ENCODE measurements at regions not wholly inside any gene's neighbourhood (a gene's known extent, or its start where the extent isn't known, plus 50 kb on each side); places are given as distances from the start of the nearest gene placed in this dataset.
A peak's percentile ranks its signal among the peaks of the same experiment; 100 is the strongest.
"Not testable (repeated sequence)": the region's sequence is repeated elsewhere in the genome, so short reads cannot be mapped to it uniquely, and the experiment has no call there.

- TF ChIP-seq CTCF (optimal IDR thresholded peaks at IDR 0.05 in 1 of 3, IDR thresholded peaks at IDR 0.05 in 1 of 3, conservative IDR thresholded peaks at IDR 0.05 in 1 of 3; ENCODE audit: extremely low read depth in 1 of 3, insufficient read depth in 2 of 3, low read length in 3 of 3), result no peak
- TF ChIP-seq EZH2 (IDR thresholded peaks at IDR 0.05; ENCODE audit: low read length), result no peak
- Histone ChIP-seq H3K79me2 (ENCODE audit: control insufficient read depth, insufficient read depth, low read length) (no peaks in the 10 kb centered on the region), H3K9me1 (ENCODE audit: control insufficient read depth, extremely low read depth, insufficient read depth, low read length) (no peaks in the 10 kb centered on the region), H3K4me1 (ENCODE audit: control insufficient read depth, extremely low read depth, insufficient read depth, low read length) (no peaks in the 10 kb centered on the region), H3K9me3 (ENCODE audit: control insufficient read depth, low read depth, low read length) (no peaks in the 10 kb centered on the region), H3K36me3 (ENCODE audit: control insufficient read depth in 2 of 2, extremely low read depth in 1 of 2, insufficient read depth in 2 of 2, low read length in 2 of 2) (no peaks in the 10 kb centered on the region), H3K4me2 (ENCODE audit: control insufficient read depth, extremely low read depth, insufficient read depth, low read depth, low read length) (no peak overlapping the region), H2AFZ (ENCODE audit: control insufficient read depth, low read length) (no peak overlapping the region), H3K27ac (ENCODE audit: control insufficient read depth, insufficient read depth, low read length) (no peak overlapping the region), H3K4me3 (ENCODE audit: control insufficient read depth in 2 of 3, extremely low read depth in 1 of 3, insufficient read depth in 2 of 3, low read depth in 1 of 3, low read length in 3 of 3) (no peak overlapping the region), H3K27me3 (ENCODE audit: control insufficient read depth, extremely low read depth, insufficient read depth, low read length) (no peaks in the 10 kb centered on the region), H4K20me1 (ENCODE audit: control insufficient read depth, extremely low read depth, insufficient read depth, low read length) (no peaks in the 10 kb centered on the region), H3K9ac (ENCODE audit: control insufficient read depth, extremely low read depth, insufficient read depth, low read length) (no peak overlapping the region)
- dilution Hi-C loops (cut with MboI; ENCODE audit: extremely low pct_ligation_motif_present, low sequenced_read_pairs), result no loop called here
- FAIRE-seq (peak; percentile 58), DNase-seq (ENCODE audit: low read depth, low spot score) (no peak)
Measured at GRCh38 chr3:75262661-75263060, 401.5 kb upstream of the FRG2C start.

GRCh38 chr3:75265897-75266296, 398.2 kb upstream of the FRG2C start:
- Histone ChIP-seq H2AFZ (ENCODE audit: control insufficient read depth, low read length) (no peak overlapping the region), H3K9ac (ENCODE audit: control insufficient read depth, extremely low read depth, insufficient read depth, low read length) (no peak overlapping the region), H3K27ac (ENCODE audit: control insufficient read depth, insufficient read depth, low read length) (no peak overlapping the region), H3K27me3 (ENCODE audit: control insufficient read depth, extremely low read depth, insufficient read depth, low read length) (no peaks in the 10 kb centered on the region), H4K20me1 (ENCODE audit: control insufficient read depth, extremely low read depth, insufficient read depth, low read length) (no peaks in the 10 kb centered on the region), H3K79me2 (ENCODE audit: control insufficient read depth, insufficient read depth, low read length) (no peaks in the 10 kb centered on the region), H3K9me1 (ENCODE audit: control insufficient read depth, extremely low read depth, insufficient read depth, low read length) (no peaks in the 10 kb centered on the region), H3K36me3 (ENCODE audit: control insufficient read depth in 2 of 2, extremely low read depth in 1 of 2, insufficient read depth in 2 of 2, low read length in 2 of 2) (no peaks in the 10 kb centered on the region), H3K4me3 (ENCODE audit: control insufficient read depth in 2 of 3, extremely low read depth in 1 of 3, insufficient read depth in 2 of 3, low read depth in 1 of 3, low read length in 3 of 3) (no peak overlapping the region), H3K4me2 (ENCODE audit: control insufficient read depth, extremely low read depth, insufficient read depth, low read depth, low read length) (no peak overlapping the region), H3K4me1 (ENCODE audit: control insufficient read depth, extremely low read depth, insufficient read depth, low read length) (no peaks in the 10 kb centered on the region), H3K9me3 (ENCODE audit: control insufficient read depth, low read depth, low read length) (no peaks in the 10 kb centered on the region)
- FAIRE-seq (no peak), DNase-seq (ENCODE audit: low read depth, low spot score) (no peak)
- TF ChIP-seq EZH2 (IDR thresholded peaks at IDR 0.05; ENCODE audit: low read length) (no peak), CTCF (optimal IDR thresholded peaks at IDR 0.05 in 1 of 3, IDR thresholded peaks at IDR 0.05 in 1 of 3, conservative IDR thresholded peaks at IDR 0.05 in 1 of 3; ENCODE audit: extremely low read depth in 1 of 3, insufficient read depth in 2 of 3, low read length in 3 of 3) (no peak)
- dilution Hi-C loops (cut with MboI; ENCODE audit: extremely low pct_ligation_motif_present, low sequenced_read_pairs), result no loop called here

- dilution Hi-C loops (cut with MboI; ENCODE audit: extremely low pct_ligation_motif_present, low sequenced_read_pairs); H3K27me3 ChIP-seq (ENCODE audit: control insufficient read depth, extremely low read depth, insufficient read depth, low read length); DNase-seq (ENCODE audit: low read depth, low spot score); H3K9ac ChIP-seq (ENCODE audit: control insufficient read depth, extremely low read depth, insufficient read depth, low read length); H2AFZ ChIP-seq (ENCODE audit: control insufficient read depth, low read length); H3K4me2 ChIP-seq (ENCODE audit: control insufficient read depth, extremely low read depth, insufficient read depth, low read depth, low read length); H3K27ac ChIP-seq (ENCODE audit: control insufficient read depth, insufficient read depth, low read length); H3K79me2 ChIP-seq (ENCODE audit: control insufficient read depth, insufficient read depth, low read length); H3K4me3 ChIP-seq (ENCODE audit: control insufficient read depth in 2 of 3, extremely low read depth in 1 of 3, insufficient read depth in 2 of 3, low read depth in 1 of 3, low read length in 3 of 3); H4K20me1 ChIP-seq (ENCODE audit: control insufficient read depth, extremely low read depth, insufficient read depth, low read length); H3K9me1 ChIP-seq (ENCODE audit: control insufficient read depth, extremely low read depth, insufficient read depth, low read length); H3K36me3 ChIP-seq (ENCODE audit: control insufficient read depth in 2 of 2, extremely low read depth in 1 of 2, insufficient read depth in 2 of 2, low read length in 2 of 2); H3K4me1 ChIP-seq (ENCODE audit: control insufficient read depth, extremely low read depth, insufficient read depth, low read length); H3K9me3 ChIP-seq (ENCODE audit: control insufficient read depth, low read depth, low read length): not testable (repeated sequence)
- FAIRE-seq, result peak; percentile 78
Measured at GRCh38 chr3:75268576-75268975, 395.6 kb upstream of the FRG2C start.

- dilution Hi-C loops (cut with MboI; ENCODE audit: extremely low pct_ligation_motif_present, low sequenced_read_pairs); H3K4me3 ChIP-seq (ENCODE audit: control insufficient read depth in 2 of 3, extremely low read depth in 1 of 3, insufficient read depth in 2 of 3, low read depth in 1 of 3, low read length in 3 of 3); FAIRE-seq: not testable (repeated sequence)
Measured at GRCh38 chr3:75272237-75272636, 391.9 kb upstream of the FRG2C start.

More at GRCh38 chr3:75272237-75272636, 391.9 kb upstream of the FRG2C start:
- H3K27ac ChIP-seq (ENCODE audit: control insufficient read depth, insufficient read depth, low read length); H3K36me3 ChIP-seq (ENCODE audit: control insufficient read depth in 2 of 2, extremely low read depth in 1 of 2, insufficient read depth in 2 of 2, low read length in 2 of 2); H4K20me1 ChIP-seq (ENCODE audit: control insufficient read depth, extremely low read depth, insufficient read depth, low read length); H3K9me3 ChIP-seq (ENCODE audit: control insufficient read depth, low read depth, low read length); DNase-seq (ENCODE audit: low read depth, low spot score); H3K9me1 ChIP-seq (ENCODE audit: control insufficient read depth, extremely low read depth, insufficient read depth, low read length); H3K79me2 ChIP-seq (ENCODE audit: control insufficient read depth, insufficient read depth, low read length); H2AFZ ChIP-seq (ENCODE audit: control insufficient read depth, low read length); H3K9ac ChIP-seq (ENCODE audit: control insufficient read depth, extremely low read depth, insufficient read depth, low read length); H3K4me2 ChIP-seq (ENCODE audit: control insufficient read depth, extremely low read depth, insufficient read depth, low read depth, low read length); H3K27me3 ChIP-seq (ENCODE audit: control insufficient read depth, extremely low read depth, insufficient read depth, low read length); H3K4me1 ChIP-seq (ENCODE audit: control insufficient read depth, extremely low read depth, insufficient read depth, low read length): not testable (repeated sequence)

Data from keratinocyte (primary cell).